ENCODE measurements at regions not wholly inside any gene's neighbourhood (a gene's known extent, or its start where the extent isn't known, plus 50 kb on each side); places are given as distances from the start of the nearest gene placed in this dataset.

- no peak for DNase-seq
Observed at GRCh38 chr20:18972251-18972876, 158.8 kb downstream of the SCP2D1 start.

DNA sequence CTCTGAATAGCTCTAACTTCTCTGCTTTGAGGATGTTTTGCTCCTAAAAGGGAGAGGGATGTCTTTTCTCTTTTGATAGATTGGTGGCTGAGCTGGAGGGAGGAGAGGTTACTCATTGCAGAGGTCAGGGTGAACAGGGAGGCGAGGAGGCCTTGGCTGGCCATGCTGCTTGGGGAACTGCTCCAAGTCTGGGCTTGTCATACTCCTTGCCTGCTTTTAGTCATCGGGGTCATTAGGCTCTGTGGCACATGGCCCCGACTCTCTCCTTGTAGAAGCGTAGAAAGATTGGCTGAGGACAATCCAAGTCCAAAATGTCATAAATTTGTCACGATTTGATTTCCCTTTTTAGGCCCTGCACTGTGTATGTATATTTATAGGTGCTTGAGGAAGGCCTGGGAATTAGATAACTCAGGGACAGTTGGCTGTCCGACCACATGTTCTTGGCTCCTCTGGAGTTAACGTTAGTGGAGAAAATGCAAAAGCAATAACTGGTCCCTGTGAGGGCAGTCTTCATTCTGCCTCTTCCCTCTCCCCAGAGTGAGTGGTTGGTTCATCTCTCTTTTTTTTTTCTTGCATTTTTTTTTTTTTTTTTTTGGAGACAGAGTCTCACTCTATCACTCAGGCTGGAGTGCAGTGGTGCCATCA, 160.1 kb downstream of the SCP2D1 start:
- DNase-seq: no peak

GRCh38 chr20:18974660-18975059, 161.1 kb downstream of the SCP2D1 start:
- no peak for DNase-seq

GRCh38 chr20:18977441-18977840, 163.9 kb downstream of the SCP2D1 start:
- DNase-seq: no peak

DNA sequence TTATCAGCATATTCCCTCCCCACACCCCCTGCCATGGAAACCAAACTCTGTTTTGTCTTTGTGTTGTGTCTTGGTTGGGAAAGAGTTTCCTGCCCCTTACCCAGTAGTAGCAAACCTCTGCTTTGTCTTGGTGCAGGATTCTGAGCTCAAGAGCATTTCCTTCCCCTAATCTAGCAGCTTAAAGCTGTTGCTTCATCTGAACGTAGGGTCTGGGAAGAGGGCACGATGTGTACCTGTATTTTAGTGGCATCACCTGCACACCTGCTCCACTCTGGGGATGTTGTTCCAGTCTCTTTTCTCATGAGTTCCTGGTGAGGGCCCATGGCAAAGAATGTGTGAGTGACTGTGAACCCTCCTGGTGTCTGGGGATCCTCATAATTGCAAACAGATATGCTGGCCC, 164.7 kb downstream of the SCP2D1 start:
- no peak for DNase-seq

DNA sequence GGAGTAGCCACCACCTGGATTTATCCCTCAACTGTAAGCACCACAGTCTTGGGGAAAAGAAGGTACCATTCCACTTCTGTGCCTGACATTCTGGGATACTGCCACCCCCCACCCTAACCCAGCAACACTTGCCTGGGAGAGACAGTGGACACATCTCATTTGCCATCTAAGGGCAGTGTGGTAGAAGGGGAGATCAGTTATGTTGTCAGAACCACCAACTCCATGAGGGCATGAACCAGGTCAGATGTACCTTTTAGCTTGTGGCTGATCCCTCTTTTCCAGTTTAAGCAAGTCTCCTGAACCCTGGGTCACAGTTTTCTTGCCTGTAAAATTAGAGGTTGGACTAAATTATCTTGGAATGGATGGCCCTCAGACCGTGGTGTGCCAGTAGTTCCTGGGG, 165.5 kb downstream of the SCP2D1 start:
- no peak for DNase-seq

GRCh38 chr20:18981962-18982539, 168.5 kb downstream of the SCP2D1 start:
- no peak for DNase-seq

DNA sequence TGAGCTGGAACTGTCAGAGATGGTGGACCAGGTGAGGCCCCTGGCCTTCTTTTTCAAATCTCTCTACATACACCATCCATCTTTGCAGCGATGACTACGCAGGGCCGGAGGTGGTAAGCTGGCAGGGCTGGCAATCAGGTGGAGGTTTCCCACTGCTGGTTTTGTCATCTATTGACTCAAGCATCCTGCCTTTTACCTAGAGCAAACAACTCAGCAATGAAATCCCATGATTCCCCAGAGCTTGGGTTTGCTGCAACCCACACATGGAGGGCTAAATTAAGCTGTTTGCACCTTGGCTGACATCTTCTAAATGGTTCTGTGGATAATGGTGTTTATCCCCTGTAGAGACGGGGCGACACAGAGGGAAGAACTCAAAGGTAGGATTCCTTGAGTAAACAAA, 170.2 kb downstream of the SCP2D1 start:
- DNase-seq: no peak

DNA sequence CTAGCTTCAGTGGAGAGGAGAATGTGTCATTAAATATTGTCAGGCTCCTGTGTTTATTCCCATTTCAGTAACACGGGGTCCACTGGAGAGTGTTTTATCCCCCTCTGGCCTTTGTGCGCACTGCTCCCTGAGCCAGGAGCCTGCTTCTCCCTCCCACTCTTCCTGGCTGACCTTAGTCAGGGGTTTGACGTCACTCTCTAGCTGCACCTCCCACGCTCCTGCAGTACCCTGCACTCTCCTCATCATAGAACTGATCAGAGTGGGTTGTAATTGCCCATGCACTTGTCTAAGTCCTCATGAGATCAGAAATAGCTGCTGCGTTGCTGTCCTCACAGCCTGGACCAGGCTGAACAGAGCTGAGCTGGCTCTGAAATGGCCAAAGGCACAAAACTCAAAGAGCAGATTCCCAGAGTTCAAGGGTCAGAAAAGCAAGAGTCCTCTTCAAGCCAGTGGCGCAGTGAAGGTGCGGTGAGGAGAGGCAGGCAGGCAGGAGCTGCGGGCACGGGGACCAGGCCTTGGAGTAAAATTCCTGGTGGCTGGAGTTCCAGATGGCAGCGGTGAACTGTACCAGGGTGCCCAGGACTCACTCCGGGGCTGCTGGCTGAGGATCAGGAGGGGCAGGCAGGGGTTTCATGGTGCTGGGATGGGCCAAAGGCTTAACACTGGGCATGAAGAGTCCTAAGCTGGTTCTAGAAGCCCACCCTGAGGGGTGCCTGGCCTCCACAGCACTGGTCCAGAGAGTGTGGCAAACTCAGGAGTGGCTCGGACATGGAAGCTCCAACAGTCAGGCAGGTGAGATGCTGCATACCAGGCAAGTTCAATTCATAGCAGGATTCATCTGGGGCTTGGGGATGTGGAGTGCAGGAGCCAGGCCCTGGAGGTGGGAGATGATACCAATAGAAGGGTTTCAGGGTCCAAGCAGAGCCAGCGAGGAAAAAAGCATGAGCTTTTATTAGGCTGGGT, 170.9 kb downstream of the SCP2D1 start:
- DNase-seq: no peak

DNA sequence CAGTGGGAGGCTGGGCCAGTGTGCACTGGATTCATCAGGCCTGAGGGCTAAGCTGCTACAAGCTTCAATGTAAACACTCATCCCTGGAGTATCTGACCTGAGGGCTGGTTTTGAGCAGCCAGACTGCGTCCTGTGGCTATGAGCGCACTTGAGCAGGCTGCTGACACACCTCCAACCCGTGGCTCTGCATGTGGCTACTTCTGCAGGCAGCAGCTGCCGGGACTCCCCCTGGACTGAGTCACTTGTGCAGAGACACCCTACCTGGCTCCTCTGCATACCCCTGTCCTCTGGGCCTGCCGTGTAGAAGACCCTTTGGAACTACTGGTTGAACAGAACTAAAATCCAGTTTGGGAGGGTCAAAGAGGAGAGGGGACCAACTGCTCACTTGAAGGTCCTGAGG, 172.0 kb downstream of the SCP2D1 start:
- DNase-seq: no peak

DNA sequence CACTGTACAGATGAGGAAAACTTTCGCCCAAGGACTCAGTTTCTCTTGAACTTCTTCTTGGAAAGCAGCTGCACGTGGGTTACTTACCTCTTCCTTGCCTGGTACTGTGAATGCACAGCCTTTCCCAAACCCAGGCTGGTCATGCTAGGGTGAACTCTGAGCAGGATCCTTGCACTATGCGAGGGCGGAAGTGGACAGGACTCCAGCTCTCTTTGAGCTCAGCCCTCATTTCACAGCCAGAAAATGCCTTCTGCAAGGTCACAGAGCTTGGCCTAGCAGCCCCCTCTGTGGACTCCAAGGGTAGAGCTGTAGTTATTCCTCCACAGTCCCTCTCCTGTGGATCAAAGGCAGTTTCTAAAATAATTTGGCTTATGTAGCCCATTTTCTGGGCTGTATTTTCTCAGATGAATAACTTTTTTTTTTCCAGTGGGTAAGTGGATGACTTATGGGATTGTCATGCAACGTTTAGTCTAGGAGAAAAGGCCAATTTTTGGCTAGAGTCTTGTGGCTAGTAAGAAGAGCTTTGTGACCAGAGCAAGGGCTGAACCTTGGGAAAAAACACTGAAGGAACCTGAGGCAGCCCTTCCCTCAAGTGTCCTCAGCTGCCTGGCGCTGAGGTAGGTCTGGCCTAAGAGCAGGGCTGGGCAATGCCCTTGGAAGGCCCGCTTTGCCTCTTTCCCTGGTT, 172.7 kb downstream of the SCP2D1 start:
- no peak for DNase-seq

DNA sequence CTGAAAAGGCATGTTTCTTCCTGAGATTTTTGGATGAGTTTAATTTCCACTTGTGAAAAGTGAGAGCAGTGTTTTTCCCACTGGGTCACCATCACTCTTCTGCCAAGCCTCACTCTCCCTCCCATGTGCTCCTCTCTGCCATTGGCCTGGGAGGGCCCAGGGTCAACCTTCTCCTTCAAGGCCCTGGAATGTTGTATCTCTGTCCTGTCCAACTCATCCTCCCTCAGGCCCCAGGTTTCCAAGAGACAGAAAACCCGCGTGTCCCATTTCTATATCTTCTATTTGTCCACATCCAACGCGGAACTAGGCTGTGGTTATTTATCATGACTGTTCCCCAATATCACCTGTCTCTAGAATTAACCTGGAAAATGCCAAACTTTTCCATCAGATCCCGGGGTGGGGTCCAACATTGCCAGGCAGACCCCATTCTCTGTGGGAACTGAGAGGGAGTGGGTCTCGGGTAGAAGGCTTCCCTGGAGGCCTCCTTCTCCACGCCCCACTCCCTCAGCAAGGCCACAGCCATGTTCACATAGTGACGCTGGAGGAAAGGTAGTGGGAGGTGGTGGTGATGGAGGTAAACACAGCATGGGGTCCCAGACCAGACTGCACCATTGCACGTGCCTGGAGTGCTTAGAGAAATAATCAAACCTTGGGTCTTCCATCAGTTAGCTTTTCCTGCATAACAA, 173.5 kb downstream of the SCP2D1 start:
- no peak for DNase-seq

DNA sequence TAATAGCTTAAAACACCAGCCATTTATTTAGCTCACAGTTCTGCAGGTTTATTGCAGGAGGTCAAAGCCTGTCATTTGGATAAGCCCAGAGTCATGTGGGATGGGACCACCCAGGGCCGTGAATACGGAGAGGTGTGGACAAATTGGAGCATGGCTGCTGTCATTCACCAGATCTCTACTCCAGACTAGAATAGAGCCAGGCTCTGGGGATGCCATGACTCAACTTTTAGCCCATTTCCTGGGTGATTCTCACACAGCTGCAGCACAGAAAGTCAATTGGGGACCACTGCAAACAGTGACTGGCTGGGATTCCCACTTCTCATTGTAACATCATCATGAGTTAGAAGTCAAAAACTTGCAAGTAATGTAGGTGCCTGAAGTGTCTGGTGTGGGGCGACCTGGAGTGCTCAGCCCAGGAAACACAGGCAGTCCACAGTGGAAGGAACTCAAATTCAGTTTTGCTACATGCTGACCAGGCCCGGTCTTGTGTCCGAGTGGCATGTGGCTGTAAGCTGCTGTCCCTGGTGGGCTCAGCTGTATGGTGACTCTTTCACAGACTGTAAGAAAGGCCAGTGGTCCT, 174.3 kb downstream of the SCP2D1 start:
- no peak for DNase-seq

- DNase-seq: no peak
Observed at GRCh38 chr20:18988701-18989100, 175.1 kb downstream of the SCP2D1 start.

DNA sequence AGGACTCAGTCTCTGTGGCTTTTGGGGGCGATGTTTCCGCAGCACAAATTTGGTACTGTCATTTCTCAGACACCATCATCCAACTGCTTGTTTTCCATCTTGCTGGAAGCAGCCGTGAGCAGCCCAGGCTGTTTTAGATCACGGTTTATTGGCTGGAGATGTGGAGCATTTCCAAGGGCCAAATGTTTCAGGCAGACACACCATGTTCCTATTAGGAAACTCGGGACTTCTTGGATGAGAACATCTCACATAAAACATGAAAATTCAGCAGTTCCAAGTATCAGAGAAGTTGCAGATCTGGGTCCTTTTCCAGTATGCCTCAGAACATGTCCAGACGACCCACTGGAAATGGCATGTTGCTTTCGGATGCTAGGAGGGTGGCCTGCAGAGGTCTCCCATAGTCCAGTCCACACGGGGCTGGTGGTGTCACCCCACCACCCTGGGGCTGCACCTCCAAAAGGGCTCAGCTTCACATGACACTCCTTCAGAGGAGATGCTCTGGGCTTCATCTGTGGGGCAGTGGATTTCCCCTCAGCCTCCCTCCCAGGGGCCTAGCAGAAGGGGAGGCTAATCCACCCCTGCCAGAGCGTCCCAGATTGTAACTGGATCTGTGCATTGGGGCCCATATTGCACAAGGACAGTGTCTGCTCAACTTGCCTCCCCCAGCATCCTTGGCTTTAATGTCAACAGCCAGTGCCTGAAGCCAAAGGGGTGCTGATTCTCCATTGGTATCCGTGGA, 176.3 kb downstream of the SCP2D1 start:
- DNase-seq: no peak

DNA sequence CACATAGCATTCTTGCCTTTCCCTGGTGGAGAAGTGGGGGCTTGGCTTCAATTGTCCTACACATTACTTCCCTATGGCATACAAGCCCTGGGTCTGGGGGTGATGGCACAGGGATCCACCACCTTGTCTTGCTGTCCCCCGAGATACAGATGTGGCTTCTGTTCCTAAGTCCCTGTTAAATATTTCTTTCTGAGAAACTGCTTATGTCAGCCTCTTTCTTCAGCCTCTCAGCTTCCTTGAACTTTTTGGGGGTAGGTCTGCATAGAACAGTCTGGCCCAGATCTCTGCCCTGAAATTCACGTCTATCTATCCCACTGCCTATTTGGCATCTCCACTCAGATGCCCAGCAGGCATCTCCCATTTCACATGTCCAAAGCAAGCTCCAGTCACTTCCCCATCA, 177.4 kb downstream of the SCP2D1 start:
- no peak for DNase-seq

DNA sequence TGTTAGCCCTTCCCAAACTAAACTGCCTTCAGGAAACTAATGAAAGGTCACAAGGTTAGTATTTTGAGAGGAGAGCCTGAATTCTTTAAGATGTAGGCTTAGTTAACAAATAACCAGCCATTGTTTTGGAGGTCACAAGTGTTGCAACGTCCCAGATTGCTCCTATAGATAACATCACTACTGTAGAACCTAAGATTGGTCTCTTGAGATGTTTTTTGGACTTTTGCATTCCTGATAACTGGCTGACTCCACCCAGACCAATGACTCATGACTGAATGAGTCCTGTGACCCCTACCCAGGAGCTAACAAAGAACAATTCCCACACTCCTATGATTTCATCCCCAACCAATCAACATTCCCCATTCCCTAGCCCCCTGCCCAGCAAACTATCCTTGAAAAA, 178.8 kb downstream of the SCP2D1 start:
- DNase-seq: no peak

DNA sequence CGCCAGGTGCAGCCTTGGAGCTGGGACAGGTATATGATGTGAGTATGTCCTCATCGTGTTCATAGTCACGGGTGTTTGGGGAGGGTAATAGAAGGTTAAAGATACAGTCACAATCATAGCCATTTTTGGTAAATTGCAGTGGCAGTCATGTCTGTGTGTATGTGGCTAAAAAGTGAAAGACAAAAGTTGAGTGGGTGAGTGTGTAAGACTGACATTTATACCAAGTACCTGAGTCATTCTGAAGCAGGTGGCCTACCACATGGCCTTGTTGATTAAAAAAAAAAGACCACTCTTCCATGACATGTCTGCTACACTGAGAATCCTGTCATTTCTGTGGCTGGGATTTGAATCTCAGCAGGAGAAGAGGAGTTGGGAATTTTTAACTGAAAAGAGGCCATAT, 181.9 kb downstream of the SCP2D1 start:
- DNase-seq: no peak

GRCh38 chr20:18999086-18999485, 185.5 kb downstream of the SCP2D1 start:
- DNase-seq: no peak

DNA sequence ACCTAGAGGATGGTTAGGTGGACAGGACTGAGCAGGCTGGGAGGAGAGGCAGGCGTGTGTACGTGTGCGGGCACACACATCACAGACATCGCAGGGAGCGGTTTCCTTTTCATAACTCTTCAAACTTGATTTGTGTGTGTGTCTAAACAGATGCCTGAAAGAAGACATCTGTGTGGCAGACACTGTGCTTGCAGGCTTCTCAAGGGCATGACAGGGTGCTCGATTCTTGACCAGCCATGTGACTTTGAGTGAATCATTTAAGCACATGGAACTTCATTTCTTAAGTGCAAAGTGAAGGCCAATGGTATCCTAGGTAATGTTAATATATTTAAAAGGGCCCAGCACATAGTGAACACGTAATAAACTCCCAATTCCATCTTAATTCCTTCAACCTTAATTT, 186.5 kb downstream of the SCP2D1 start:
- no peak for DNase-seq

DNA sequence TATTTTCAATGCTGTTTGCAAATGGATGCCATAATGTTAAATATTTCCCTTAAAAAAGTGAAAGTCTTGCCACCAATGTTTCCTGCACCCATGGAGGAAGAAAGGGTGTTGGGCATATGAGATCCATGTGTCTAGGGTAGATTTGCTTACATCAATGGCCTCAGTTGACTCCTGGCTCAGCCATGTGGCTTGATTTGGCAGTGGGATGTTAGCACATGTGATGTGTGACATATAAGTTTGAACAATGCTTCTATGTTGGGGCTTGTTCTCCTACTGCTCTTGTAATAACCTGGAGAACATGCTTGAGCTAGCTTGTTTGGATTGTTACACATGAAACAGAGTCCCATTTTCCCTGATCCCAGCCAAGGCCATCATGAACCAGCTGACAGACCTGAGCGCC, 187.6 kb downstream of the SCP2D1 start:
- DNase-seq: no peak
